GM12865 (cell line): ENCODE measurements at regions not wholly inside any gene's neighbourhood (a gene's known extent, or its start where the extent isn't known, plus 50 kb on each side); places are given as distances from the start of the nearest gene placed in this dataset.

Source experiments
- DNase-seq: peaks from one replicate; pipeline ENCODE4 v3.0.0; 2010; ENCODE audit warnings: low read depth
- H3K4me3 ChIP-seq: 2 replicates; pipeline ENCODE4 v1.5.1; 2011; ENCODE audit warnings: mild to moderate bottlenecking, low read depth, low read length, control low read depth
- TF ChIP-seq, protein P1 (sequence below): IDR thresholded peaks from 2 replicates; pipeline ENCODE4 v1.5.1; 2011; ENCODE audit warnings: low read length, control low read depth, low read depth, inconsistent platforms; ENCODE audit not compliant: insufficient read depth; ENCODE audit errors: missing control alignments

DNA sequence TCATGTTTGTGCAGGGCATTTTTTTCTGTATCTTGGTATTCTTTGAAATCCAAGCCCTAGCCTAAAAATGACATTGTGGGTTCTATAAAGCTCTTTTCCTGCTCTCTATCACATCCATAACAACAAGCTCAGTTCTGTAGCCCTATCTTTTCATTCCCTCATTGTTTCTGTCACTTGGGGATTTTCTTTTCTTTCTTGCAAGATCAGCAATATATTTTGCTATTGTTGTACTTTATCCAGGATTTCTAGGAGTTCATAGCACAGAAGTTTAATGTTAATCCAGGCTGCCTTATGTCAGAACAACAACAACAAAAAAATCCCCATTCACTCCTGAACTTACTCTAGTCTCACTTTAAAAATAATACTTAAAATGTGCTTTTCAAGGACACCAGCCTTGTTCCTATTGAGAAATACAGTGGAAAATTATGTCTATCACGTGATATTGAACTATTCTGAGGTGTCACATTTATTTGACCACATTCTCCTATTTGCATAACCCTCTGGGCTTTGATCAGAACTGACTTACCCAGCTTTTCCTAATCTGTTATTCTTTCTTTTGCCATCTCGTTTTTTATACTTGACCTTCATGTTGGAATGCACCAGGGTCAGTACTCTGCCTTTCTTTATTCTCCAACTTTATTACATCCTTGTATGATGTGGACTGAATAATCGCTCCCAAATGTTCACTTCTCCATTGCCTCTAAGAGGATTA lies 112.8 kb downstream of the MAGEB5 start:
- TF ChIP-seq, protein P1, sequence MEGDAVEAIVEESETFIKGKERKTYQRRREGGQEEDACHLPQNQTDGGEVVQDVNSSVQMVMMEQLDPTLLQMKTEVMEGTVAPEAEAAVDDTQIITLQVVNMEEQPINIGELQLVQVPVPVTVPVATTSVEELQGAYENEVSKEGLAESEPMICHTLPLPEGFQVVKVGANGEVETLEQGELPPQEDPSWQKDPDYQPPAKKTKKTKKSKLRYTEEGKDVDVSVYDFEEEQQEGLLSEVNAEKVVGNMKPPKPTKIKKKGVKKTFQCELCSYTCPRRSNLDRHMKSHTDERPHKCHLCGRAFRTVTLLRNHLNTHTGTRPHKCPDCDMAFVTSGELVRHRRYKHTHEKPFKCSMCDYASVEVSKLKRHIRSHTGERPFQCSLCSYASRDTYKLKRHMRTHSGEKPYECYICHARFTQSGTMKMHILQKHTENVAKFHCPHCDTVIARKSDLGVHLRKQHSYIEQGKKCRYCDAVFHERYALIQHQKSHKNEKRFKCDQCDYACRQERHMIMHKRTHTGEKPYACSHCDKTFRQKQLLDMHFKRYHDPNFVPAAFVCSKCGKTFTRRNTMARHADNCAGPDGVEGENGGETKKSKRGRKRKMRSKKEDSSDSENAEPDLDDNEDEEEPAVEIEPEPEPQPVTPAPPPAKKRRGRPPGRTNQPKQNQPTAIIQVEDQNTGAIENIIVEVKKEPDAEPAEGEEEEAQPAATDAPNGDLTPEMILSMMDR = no peak
- H3K4me3 ChIP-seq = no peak overlapping the region
- DNase-seq = no peak

DNA sequence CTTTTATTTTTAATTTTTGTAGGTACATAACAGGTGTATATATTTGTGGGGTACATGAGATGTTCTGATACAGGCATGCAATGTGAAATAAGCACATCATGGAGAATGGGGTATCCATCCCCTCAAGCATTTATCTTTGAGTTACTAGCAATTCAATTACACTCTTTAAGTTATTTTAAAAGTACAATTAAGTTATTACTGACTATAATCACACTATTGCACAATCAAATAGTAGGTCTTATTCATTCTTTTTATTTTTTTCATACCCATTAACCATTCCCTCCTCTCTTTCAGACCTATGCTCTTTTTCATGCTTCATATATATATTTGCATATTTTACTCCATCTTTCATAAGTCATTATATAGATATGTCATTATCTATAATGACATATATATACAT lies 93.3 kb downstream of the MAGEB5 start:
- no peak overlapping the region for H3K4me3 ChIP-seq
- no peak for DNase-seq
- TF ChIP-seq, protein P1 = no peak

DNA sequence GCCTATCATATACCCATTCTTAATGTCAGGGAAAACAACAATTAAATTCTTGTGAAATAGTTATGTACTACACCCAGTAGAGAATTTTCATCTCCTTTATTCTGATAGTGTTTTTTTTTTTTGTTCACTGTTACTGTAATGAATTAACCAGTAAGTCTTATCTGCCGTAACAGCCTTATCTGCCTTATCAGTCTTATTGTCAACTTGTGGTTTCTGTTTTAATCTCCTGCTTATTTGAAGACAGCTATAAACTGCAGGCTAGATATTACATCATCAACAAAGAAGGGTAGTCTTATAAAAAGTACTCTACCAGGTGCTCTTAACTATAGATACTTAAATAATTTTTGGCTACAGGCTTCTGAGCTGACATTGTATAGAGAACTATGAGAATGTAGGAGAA lies 79.5 kb downstream of the MAGEB5 start:
- DNase-seq = no peak
- TF ChIP-seq, protein P1 = no peak
- no peak overlapping the region for H3K4me3 ChIP-seq

DNA sequence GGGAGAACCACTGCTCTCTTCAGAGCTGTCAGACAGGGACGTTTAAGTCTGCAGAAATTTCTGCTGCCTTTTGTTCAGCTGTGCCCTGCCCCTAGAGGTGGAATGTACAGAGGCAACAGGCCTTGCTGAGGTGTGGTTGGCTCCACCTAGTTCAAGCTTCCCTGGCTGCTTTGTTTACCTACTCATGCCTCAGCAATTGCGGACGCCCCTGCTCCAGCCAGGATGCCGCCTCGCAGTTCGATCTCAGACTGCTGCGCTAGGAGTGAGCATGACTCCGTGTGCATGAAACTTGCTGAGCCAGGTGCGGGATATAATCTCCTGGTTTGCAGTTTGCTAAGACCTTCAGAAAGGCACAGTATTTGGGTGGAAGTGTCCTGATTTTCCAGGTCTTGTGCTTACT lies 70.9 kb downstream of the MAGEB5 start:
- DNase-seq = no peak

More for the DNA sequence above, 70.9 kb downstream of the MAGEB5 start:
- no peak overlapping the region for H3K4me3 ChIP-seq
- TF ChIP-seq, protein P1 = no peak
